Testis (tissue), 2 donors: ENCODE measurements at regions not wholly inside any gene's neighbourhood (a gene's known extent, or its start where the extent isn't known, plus 50 kb on each side); places are given as distances from the start of the nearest gene placed in this dataset.

Experiments used
- DNase-seq: peaks from one replicate; pipeline ENCODE4 v3.0.0-alpha.2; 2019
- H3K27ac ChIP-seq, 2 donors: fragments of 200-600 bp; sonication (generic); one replicate each; pipeline ENCODE4 v1.5.1; 2019
- H3K27me3 ChIP-seq: fragments of 200-600 bp; sonication (generic); one replicate; pipeline ENCODE4 v1.5.1; 2019
- H3K36me3 ChIP-seq: fragments of 200-600 bp; sonication (generic); one replicate; pipeline ENCODE4 v1.5.1; 2017; ENCODE audit warnings: low read depth; ENCODE audit errors: missing control alignments
- H3K4me1 ChIP-seq: fragments of 200-600 bp; sonication (generic); one replicate; pipeline ENCODE4 v1.5.1; 2019
- H3K4me3 ChIP-seq, 2 donors: fragments of 200-600 bp; sonication (generic); one replicate each; pipeline ENCODE4 v1.5.1; 2017 to 2019
- H3K9me3 ChIP-seq: fragments of 200-600 bp; sonication (generic); one replicate; pipeline ENCODE4 v1.5.1; 2017
- POLR2A ChIP-seq: fragments of 450-650 bp; IDR thresholded peaks from one replicate; pipeline ENCODE4 v1.6.1; 2017; ENCODE audit warnings: antibody characterized with exemption, mild to moderate bottlenecking, moderate library complexity
- WGBS, 2 donors: methylation state at CpG; one replicate each; pipeline ENCODE4 v1.1.5; 2018; 5-methylcytosine and 5-hydroxymethylcytosine counted together
- intact Hi-C: fragments of 100-400 bp; cut with DNase I; formaldehyde crosslinking; loops from one replicate; pipeline ENCODE4 v1.15.1; 2023; ENCODE audit warnings: low total_unique reads
- TF ChIP-seq, protein P1 (sequence below), 3 experiments: fragments of 450-650 bp in 2 of 3; fragments of 200-600 bp in 1 of 3; sonication (generic) in 1 of 3; IDR thresholded peaks; one replicate each; pipeline ENCODE4 v1.5.1; 2016 to 2019; ENCODE audit warnings: antibody characterized with exemption in 3 of 3, mild to moderate bottlenecking in 2 of 3, moderate library complexity in 1 of 3

DNA sequence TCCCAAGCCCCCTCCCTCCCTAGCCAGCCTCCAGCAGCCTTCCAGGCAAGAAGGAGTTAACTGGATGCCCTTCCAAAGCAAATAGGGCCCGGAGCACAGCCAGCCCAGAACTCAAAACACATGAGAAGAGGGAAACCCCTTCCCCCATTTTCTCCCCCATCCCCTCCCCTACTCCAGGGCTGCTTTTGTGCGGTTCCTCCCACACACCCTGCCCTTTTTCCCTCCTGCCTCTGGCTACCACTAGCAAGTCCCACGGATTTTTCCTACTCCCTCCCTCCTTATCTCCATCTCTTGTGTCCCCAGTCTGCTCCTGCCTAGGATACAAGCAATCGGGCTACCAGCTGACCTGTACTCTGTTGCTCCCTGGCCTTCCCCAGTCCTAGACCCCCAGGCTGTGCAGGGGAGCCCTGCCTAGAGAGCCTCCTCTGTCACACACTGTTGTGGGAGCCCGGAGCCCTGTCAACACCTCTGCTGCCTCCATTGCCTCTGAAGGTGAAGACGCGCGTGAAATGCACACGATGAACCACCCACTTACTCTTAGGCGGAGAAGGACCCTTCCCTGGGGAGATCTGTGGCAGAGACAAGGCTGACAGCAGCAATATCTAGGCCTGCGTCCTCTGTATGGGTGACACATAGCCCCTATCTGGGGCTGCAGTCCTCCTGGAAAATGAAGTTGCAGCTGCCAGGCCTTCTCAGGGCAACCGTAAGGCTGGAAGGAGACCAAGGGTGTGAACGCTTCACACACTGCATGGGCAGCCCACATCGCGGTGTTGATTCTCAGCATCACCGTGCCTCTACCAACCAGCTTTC, 282.8 kb downstream of the MN1 start:
- H3K9me3 ChIP-seq: no peaks in the 10 kb centered on the region
- H3K27ac ChIP-seq: no peak overlapping the region
- H3K27me3 ChIP-seq: no peaks in the 10 kb centered on the region
- intact Hi-C loops: no loop called here
- no peak for DNase-seq
- H3K4me1 ChIP-seq: peaks cover 7% of the 10 kb centered on the region
- H3K4me3 ChIP-seq: no peak overlapping the region
- no peaks in the 10 kb centered on the region for H3K36me3 ChIP-seq
- no peak for TF ChIP-seq POLR2A
- TF ChIP-seq, protein P1, sequence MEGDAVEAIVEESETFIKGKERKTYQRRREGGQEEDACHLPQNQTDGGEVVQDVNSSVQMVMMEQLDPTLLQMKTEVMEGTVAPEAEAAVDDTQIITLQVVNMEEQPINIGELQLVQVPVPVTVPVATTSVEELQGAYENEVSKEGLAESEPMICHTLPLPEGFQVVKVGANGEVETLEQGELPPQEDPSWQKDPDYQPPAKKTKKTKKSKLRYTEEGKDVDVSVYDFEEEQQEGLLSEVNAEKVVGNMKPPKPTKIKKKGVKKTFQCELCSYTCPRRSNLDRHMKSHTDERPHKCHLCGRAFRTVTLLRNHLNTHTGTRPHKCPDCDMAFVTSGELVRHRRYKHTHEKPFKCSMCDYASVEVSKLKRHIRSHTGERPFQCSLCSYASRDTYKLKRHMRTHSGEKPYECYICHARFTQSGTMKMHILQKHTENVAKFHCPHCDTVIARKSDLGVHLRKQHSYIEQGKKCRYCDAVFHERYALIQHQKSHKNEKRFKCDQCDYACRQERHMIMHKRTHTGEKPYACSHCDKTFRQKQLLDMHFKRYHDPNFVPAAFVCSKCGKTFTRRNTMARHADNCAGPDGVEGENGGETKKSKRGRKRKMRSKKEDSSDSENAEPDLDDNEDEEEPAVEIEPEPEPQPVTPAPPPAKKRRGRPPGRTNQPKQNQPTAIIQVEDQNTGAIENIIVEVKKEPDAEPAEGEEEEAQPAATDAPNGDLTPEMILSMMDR (IDR thresholded peaks at IDR 0.05): no peak
- WGBS, 2 donors: 44 to 68% methylated on average over 15 to 16 of the region's 16 CpGs

DNA sequence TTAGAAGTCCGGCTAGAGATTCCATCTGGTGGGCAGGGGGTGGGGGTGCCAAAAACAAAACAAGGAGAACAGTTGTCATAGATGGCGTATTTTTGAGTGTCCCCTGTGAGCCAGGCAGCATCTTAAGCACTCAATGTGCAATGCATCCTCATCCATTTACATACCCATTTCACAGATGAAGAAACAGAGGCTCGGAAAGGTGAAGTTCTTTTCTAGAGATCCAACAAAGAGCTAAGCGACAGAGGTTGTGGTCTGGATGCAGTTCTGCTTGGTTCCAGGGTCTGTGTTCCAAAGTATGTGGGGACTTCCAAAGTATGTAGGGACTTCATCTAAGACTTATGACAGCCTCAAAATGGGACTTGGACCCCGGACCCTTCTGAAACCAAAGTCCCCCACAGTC, 277.8 kb downstream of the MN1 start:
- Histone ChIP-seq H3K27ac (no peak overlapping the region), H3K4me3 (no peak overlapping the region), H3K27me3 (no peaks in the 10 kb centered on the region), H3K4me1 (peaks cover 8% of the 10 kb centered on the region), H3K36me3 (no peaks in the 10 kb centered on the region), H3K9me3 (no peaks in the 10 kb centered on the region)
- DNase-seq: no peak
- TF ChIP-seq, protein P1 (IDR thresholded peaks at IDR 0.05): no peak
- no peak for TF ChIP-seq POLR2A
- intact Hi-C loops: no loop called here
- 82 to 86% methylated on average over 5 of the region's 5 CpGs for WGBS, 2 donors

DNA sequence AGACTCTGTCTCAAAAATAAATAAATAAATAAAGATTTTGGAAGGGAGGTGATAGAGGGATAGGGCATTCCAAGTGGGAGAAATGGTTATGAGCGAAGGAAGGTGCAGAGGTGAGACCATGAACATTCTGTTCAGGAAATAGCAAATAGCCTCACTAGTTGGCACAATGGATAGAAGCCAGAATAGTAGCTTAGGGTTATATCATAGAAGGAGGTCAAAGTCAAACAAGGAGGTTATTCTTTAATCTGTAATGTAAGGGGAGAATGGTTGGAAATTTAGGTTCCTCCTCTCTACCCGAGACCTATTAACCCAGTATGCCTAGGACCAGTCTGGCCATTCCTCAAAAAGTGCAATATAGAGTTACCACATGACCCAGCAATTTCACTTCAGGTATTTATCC, 275.8 kb downstream of the MN1 start:
- no peaks in the 10 kb centered on the region for H3K36me3 ChIP-seq
- intact Hi-C loops: no loop called here
- no peak overlapping the region for H3K27ac ChIP-seq
- TF ChIP-seq, protein P1 (IDR thresholded peaks at IDR 0.05): no peak
- TF ChIP-seq POLR2A: no peak
- DNase-seq: no peak
- no peaks in the 10 kb centered on the region for H3K27me3 ChIP-seq
- 97 to 100% methylated on average over 2 of the region's 2 CpGs for WGBS, 2 donors
- H3K4me1 ChIP-seq: peaks cover 6% of the 10 kb centered on the region
- no peak overlapping the region for H3K4me3 ChIP-seq
- no peaks in the 10 kb centered on the region for H3K9me3 ChIP-seq

DNA sequence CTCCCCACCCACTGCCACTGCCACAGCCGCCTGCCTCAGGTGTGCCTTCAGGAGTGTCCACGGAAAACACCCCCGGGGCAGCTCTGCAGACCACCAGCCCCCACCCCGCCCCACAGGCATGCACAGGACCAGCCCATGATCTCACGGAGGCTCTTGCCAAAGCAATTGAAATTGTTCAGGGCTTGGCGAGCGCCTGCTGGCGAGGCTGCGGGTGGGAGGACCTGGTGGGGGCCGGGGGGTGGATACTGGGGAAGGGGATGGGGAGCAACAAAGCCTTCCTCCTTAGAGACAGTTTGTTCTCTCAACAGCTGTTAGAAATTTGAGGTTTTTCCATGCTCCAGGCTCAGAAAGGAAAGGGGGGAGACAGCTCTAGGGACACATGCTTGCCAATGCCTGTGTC, 274.7 kb downstream of the MN1 start:
- H3K27me3 ChIP-seq: no peaks in the 10 kb centered on the region
- TF ChIP-seq POLR2A: no peak
- TF ChIP-seq, protein P1 (IDR thresholded peaks at IDR 0.05): no peak
- H3K4me3 ChIP-seq: no peak overlapping the region
- intact Hi-C loops: no loop called here
- H3K27ac ChIP-seq: no peak overlapping the region
- no peaks in the 10 kb centered on the region for H3K9me3 ChIP-seq
- H3K36me3 ChIP-seq: no peaks in the 10 kb centered on the region
- DNase-seq: peak; percentile 34
- H3K4me1 ChIP-seq: peaks cover 6% of the 10 kb centered on the region
- 45 to 70% methylated on average over 8 to 9 of the region's 10 CpGs for WGBS, 2 donors
